Common myeloid progenitor, CD34-positive (primary cell): ENCODE measurements at regions not wholly inside any gene's neighbourhood (a gene's known extent, or its start where the extent isn't known, plus 50 kb on each side); places are given as distances from the start of the nearest gene placed in this dataset.

Source experiments
- CTCF ChIA-PET: fragments of 350-600 bp; sonication (Branson Sonifier 250); formaldehyde crosslinking; loops from one replicate; lab custom pipeline; 2021; ENCODE audit warnings: antibody characterized with exemption; lab: Charles Lee
- POLR2A ChIA-PET: fragments of 350-600 bp; sonication (Branson Sonifier 250); formaldehyde crosslinking; loops from one replicate; lab custom pipeline; 2021; ENCODE audit warnings: antibody characterized with exemption; lab: Charles Lee
- DNase-seq, 3 donors: peaks; one replicate each; pipeline versions ENCODE4 v3.0.0 to v3.0.0-alpha.2; 2013
- H3K27ac ChIP-seq, 2 experiments: 1 replicate in 1 of 2; 2 replicates in 1 of 2; pipeline ENCODE4 v1.7.0; 2013; ENCODE audit warnings: inconsistent platforms in 2 of 2, low read length in 2 of 2, mild to moderate bottlenecking in 2 of 2, low read depth in 1 of 2, moderate library complexity in 1 of 2; ENCODE audit not compliant: severe bottlenecking in 2 of 2, insufficient read depth in 1 of 2, poor library complexity in 1 of 2
- H3K27me3 ChIP-seq, 5 experiments: replicated peaks in 2 of 5; 1 replicate in 3 of 5; 2 replicates in 2 of 5; pipeline versions ENCODE4 v1.6.1 to v1.7.0; 2013; ENCODE audit warnings: low read length in 4 of 5, mild to moderate bottlenecking in 2 of 5, moderate library complexity in 2 of 5, inconsistent platforms in 1 of 5; ENCODE audit not compliant: insufficient read depth in 5 of 5, control insufficient read depth in 4 of 5
- H3K36me3 ChIP-seq, 4 experiments: 1 replicate in 2 of 4; 2 replicates in 2 of 4; pipeline versions ENCODE4 v1.6.1 to v1.7.0; 2013; ENCODE audit warnings: low read length in 3 of 4, control low read depth in 1 of 4, mild to moderate bottlenecking in 1 of 4; ENCODE audit not compliant: control insufficient read depth in 4 of 4, insufficient read depth in 4 of 4
- H3K4me1 ChIP-seq, 4 experiments: 1 replicate in 3 of 4; 2 replicates in 1 of 4; pipeline versions ENCODE4 v1.6.1 to v1.7.1; 2013; ENCODE audit warnings: low read length in 3 of 4, mild to moderate bottlenecking in 3 of 4, control low read depth in 1 of 4, inconsistent platforms in 1 of 4, moderate library complexity in 1 of 4; ENCODE audit not compliant: control insufficient read depth in 4 of 4, insufficient read depth in 4 of 4; ENCODE audit errors: control extremely low read depth in 1 of 4
- H3K4me3 ChIP-seq, 7 experiments: 1 replicate in 4 of 7; 2 replicates in 3 of 7; pipeline versions ENCODE4 v1.5.1 to v1.7.0; 2013; ENCODE audit warnings: mild to moderate bottlenecking in 7 of 7, low read length in 6 of 7, moderate library complexity in 6 of 7, inconsistent platforms in 2 of 7, low read depth in 2 of 7, control low read depth in 1 of 7; ENCODE audit not compliant: insufficient read depth in 4 of 7, control insufficient read depth in 1 of 7; ENCODE audit errors: extremely low read depth in 1 of 7
- H3K9me3 ChIP-seq, 5 experiments: 1 replicate in 4 of 5; 2 replicates in 1 of 5; pipeline versions ENCODE4 v1.6.1 to v1.7.1; 2013; ENCODE audit warnings: low read length in 4 of 5, mild to moderate bottlenecking in 2 of 5, inconsistent platforms in 1 of 5, low read depth in 1 of 5, moderate library complexity in 1 of 5; ENCODE audit not compliant: control insufficient read depth in 4 of 5, insufficient read depth in 2 of 5; ENCODE audit errors: control extremely low read depth in 1 of 5
- WGBS: methylation state at CpG from one replicate; pipeline ENCODE4 v1.1.5; 2013; ENCODE audit not compliant: insufficient coverage; 5-methylcytosine and 5-hydroxymethylcytosine counted together

DNA sequence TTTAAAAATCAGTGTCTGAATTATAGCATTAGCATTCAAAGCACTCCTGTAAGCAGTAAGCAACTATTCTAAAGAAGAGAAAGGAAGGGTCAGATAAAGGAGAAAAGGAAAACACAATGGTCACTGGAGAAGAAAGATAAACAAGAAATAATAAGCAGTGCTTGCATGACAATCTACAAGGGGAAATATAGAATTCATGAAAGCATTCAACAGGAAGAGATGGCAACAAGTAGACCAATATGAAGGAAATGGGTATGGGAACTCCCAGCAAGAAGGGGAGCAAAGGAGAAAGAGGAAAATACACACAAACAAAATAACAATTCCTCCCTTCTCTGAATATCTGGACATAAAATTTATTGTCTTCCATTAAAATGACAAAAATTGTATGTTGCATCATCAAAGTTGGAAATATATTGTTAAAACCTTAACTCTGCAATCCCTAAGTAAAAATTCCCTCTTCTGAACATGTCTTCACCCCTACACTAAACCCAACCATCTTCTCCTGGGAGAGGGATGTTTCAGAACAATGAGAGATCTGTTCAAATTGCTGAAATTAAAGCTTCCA is 206.3 kb upstream of the SAMSN1 start:
- no peak for DNase-seq
- no peaks in the 10 kb centered on the region for H3K27me3 ChIP-seq
- H3K4me3 ChIP-seq: no peak overlapping the region
- peaks cover 0 to 8% (median 0%) of the 10 kb centered on the region in 4 experiments for H3K4me1 ChIP-seq
- H3K36me3 ChIP-seq: no peaks in the 10 kb centered on the region
- ChIA-PET CTCF (no interaction called here), POLR2A (no interaction called here)
- H3K9me3 ChIP-seq: peaks cover 0 to 6% (median 0%) of the 10 kb centered on the region in 5 experiments
- peak overlapping the region in 1 of 2 experiments; percentile 78 for H3K27ac ChIP-seq

DNA sequence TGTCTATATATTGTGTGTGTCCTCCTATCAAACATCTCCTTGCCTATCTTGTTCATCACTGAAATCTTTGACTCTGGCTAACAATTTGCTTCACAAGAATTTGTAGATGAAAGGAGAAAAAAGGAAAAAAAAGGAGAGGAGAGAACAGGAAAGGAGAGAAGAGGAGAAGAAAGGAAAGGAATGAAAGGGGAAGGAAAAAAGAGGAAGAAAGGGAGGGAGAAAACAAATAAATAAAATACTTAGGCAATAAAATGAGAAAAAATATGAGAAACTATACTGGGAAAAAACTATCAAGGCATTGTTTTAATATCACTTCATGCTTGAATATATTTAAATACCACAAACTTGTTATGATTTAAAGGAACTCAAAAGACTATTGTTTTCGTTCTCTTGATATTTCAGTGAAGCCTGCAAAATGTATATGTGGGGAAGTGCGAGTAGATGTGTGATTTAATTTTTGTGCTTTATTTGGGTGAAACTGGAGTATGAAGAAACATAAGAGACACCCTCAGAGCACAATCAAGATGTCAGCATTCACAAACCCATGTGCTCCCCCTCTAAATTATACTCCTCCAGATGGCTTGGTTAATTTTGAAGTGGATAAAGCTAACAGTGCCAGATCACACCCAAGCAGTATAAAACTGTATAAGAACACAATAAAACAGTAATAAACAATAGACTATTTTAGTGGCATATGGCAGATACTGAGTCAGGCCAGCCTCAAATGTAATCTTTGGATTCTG is 205.7 kb upstream of the SAMSN1 start:
- ChIA-PET CTCF (interaction anchor here (0.7 kb wide), 1 partner anchor 14 kb away, joined by 3 read pairs; no protein-coding TSS in a partner anchor), POLR2A (interaction anchor here (0.6 kb wide), 1 partner anchor 223 kb away, joined by 3 read pairs; no protein-coding TSS in a partner anchor)
- H3K9me3 ChIP-seq: peaks cover 0 to 6% (median 0%) of the 10 kb centered on the region in 5 experiments
- no peaks in the 10 kb centered on the region for H3K27me3 ChIP-seq
- H3K36me3 ChIP-seq: no peaks in the 10 kb centered on the region
- DNase-seq: no peak
- H3K4me3 ChIP-seq: no peak overlapping the region
- WGBS: no CpG with 5 or more reads among the region's 2 CpGs
- H3K4me1 ChIP-seq: peaks cover 0 to 8% (median 0%) of the 10 kb centered on the region in 4 experiments
- H3K27ac ChIP-seq: peak overlapping the region in 1 of 2 experiments; percentile 78

DNA sequence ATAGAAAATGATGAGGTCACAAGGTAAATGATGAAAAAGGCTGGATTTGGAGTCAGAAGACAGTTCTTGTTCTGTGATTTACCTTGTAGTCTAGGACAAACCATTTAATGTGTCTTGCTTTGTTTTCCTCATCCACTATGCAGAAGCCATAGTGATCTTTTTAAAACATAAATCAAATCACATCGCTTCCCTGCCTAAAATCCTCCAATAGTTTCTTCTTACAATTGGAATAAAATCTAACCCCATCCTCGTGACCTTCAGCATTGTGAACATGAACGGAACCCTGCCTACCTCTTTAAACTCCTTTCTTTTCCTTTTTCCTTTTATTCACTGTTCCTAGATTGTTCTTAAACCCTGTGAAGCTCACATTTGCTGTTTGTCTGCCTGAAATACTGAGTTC is 204.9 kb upstream of the SAMSN1 start:
- no peak overlapping the region for H3K4me3 ChIP-seq
- H3K27me3 ChIP-seq: no peaks in the 10 kb centered on the region
- CTCF ChIA-PET: interaction anchor here (0.7 kb wide), 1 partner anchor 13 kb away, joined by 3 read pairs; no protein-coding TSS in a partner anchor
- H3K36me3 ChIP-seq: no peaks in the 10 kb centered on the region
- peaks cover 0 to 8% (median 0%) of the 10 kb centered on the region in 4 experiments for H3K4me1 ChIP-seq
- DNase-seq: no peak
- peaks cover 0 to 6% (median 0%) of the 10 kb centered on the region in 5 experiments for H3K9me3 ChIP-seq
- POLR2A ChIA-PET: interaction anchor here (0.6 kb wide), 1 partner anchor 224 kb away, joined by 3 read pairs; no protein-coding TSS in a partner anchor
- WGBS: 100% methylated on average over 2 of the region's 3 CpGs
- no peak overlapping the region for H3K27ac ChIP-seq

DNA sequence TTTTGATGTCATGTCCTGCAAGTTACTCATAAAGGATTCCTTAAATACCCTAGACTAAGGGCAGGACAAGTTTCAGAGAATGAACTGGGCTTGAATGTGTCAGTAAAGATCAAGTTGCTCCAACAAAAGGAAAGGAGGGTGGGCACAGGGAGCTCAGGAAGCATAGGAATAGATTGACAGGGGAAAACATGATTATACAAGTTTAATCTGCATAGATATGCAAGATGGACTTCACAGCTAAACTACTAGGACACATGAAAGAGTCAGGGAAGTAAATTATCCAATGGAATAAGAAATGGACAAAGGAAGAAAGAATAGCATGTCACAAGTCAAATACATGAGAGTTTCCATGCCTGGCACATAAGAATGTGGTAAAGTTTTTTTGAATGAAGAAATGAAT is 203.9 kb upstream of the SAMSN1 start:
- Histone ChIP-seq H3K36me3 (no peaks in the 10 kb centered on the region), H3K9me3 (peaks cover 0 to 5% (median 1%) of the 10 kb centered on the region in 5 experiments), H3K4me3 (no peak overlapping the region), H3K27me3 (no peaks in the 10 kb centered on the region), H3K27ac (no peak overlapping the region), H3K4me1 (peaks cover 0 to 8% (median 0%) of the 10 kb centered on the region in 4 experiments)
- ChIA-PET POLR2A (no interaction called here), CTCF (interaction anchor here (0.8 kb wide), 1 partner anchor 12 kb away, joined by 3 read pairs; no protein-coding TSS in a partner anchor)
- DNase-seq: no peak

DNA sequence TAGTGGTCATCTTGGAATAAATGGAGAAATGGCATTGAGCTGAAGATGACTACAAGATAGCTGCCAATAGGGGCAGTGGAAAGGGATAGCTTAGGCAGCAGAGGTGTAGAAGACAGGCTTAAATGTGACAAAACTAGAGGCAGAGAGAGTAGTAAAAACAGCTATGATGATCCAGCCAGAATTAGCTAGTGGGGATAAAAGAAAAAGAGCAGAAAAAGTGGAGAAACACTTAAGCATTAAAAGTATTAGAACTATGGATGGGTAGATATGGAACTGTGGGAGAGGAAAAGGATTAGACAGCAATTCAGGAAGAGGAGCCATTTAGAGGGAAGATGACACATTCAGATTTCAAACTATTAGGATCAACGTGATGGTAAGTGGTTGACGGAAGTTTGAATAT is 202.5 kb upstream of the SAMSN1 start:
- Histone ChIP-seq H3K27me3 (no peaks in the 10 kb centered on the region), H3K9me3 (peaks cover 0 to 3% (median 0%) of the 10 kb centered on the region in 5 experiments), H3K4me1 (peaks cover 0 to 4% (median 0%) of the 10 kb centered on the region in 4 experiments), H3K4me3 (no peak overlapping the region), H3K27ac (no peak overlapping the region), H3K36me3 (no peaks in the 10 kb centered on the region)
- WGBS: 100% methylated on average over 1 of the region's 2 CpGs
- DNase-seq: no peak
- CTCF ChIA-PET: interaction anchor here (0.6 to 2.1 kb wide), 2 partner anchors 11 to 454 kb away, joined by 3 to 6 read pairs; no protein-coding TSS in a partner anchor
- POLR2A ChIA-PET: no interaction called here

DNA sequence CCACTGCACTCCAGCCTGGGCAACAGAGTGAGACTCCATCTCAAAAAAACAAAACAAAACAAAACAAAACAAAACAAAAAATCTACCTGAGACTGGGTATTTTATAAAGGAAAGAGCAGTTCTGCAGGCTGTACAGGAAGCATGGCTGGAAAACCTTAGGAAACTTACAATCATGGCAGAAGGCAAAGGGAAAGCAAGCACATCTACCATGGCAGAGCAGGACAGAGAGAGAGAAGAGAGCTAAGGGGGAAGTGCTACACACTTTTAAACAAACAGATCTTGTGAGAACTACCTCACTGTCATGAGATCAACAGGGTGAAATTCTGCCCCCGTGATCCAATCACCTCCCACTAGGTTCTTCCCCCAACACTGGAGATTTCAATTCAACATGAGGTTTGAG is 198.3 kb upstream of the SAMSN1 start:
- no peaks in the 10 kb centered on the region for H3K36me3 ChIP-seq
- POLR2A ChIA-PET: no interaction called here
- WGBS: 100% methylated on average over 1 of the region's 1 CpG
- H3K4me1 ChIP-seq: no peaks in the 10 kb centered on the region
- H3K9me3 ChIP-seq: peaks cover 0 to 3% (median 0%) of the 10 kb centered on the region in 5 experiments
- no peaks in the 10 kb centered on the region for H3K27me3 ChIP-seq
- no peak for DNase-seq
- H3K4me3 ChIP-seq: no peak overlapping the region
- CTCF ChIA-PET: no interaction called here
- no peak overlapping the region for H3K27ac ChIP-seq

DNA sequence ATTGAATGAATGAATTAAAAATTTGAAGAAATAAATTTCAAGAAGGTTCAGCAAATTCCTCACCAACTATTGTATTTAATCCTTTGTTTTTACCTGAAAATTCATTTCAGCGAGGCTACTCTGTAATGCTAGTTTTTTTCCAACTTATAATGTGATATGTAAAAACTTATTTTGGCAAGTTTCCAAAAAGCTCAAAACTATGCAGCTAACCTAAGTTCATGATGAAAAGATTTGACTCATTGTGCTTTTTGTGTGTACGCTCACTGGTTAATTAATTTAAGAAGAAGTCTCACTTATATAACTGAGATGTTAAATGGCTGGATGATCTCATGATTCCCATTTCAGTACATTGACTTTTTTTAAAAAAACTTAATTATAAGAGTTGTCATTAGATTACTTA is 196.0 kb upstream of the SAMSN1 start:
- POLR2A ChIA-PET: no interaction called here
- Histone ChIP-seq H3K27me3 (no peaks in the 10 kb centered on the region), H3K4me1 (peaks cover 0 to 8% (median 0%) of the 10 kb centered on the region in 4 experiments), H3K27ac (no peak overlapping the region), H3K4me3 (no peak overlapping the region), H3K36me3 (no peaks in the 10 kb centered on the region), H3K9me3 (peaks cover 0 to 3% (median 0%) of the 10 kb centered on the region in 5 experiments)
- no peak for DNase-seq
- WGBS: no CpG with 5 or more reads among the region's 2 CpGs
- CTCF ChIA-PET: no interaction called here
